NCI-H748 treated with DMSO at 0.1 percent for 48 hours (cell line): ENCODE measurements at regions not wholly inside any gene's neighbourhood (a gene's known extent, or its start where the extent isn't known, plus 50 kb on each side); places are given as distances from the start of the nearest gene placed in this dataset.
A peak's percentile ranks its signal among the peaks of the same experiment; 100 is the strongest.

Source experiments
- DNase-seq: peaks from one replicate; lab custom pipeline; 2025; lab: John Stamatoyannopoulos, UW

GRCh38 chr10:107813451-107814162, 649.1 kb upstream of the SORCS1 start:
- DNase-seq = no peak

- no peak for DNase-seq
These were observed 645.4 kb upstream of the SORCS1 start for GRCh38 chr10:107809889-107810288.

- DNase-seq = no peak
These were observed 643.3 kb upstream of the SORCS1 start for GRCh38 chr10:107807836-107808235.

- DNase-seq = no peak
These were observed 641.5 kb upstream of the SORCS1 start for GRCh38 chr10:107806026-107806425.

- no peak for DNase-seq
These were observed 639.0 kb upstream of the SORCS1 start for GRCh38 chr10:107803546-107803945.

GRCh38 chr10:107800061-107800460, 635.6 kb upstream of the SORCS1 start:
- no peak for DNase-seq

- no peak for DNase-seq
These were observed 625.8 kb upstream of the SORCS1 start for GRCh38 chr10:107790271-107790670.

GRCh38 chr10:107771066-107771465, 606.6 kb upstream of the SORCS1 start:
- no peak for DNase-seq

GRCh38 chr10:107767185-107767584, 602.7 kb upstream of the SORCS1 start:
- DNase-seq = no peak

GRCh38 chr10:107754814-107755213, 590.3 kb upstream of the SORCS1 start:
- no peak for DNase-seq

- DNase-seq = no peak
These were observed 584.7 kb upstream of the SORCS1 start for GRCh38 chr10:107749235-107749634.

GRCh38 chr10:107747851-107748250, 583.3 kb upstream of the SORCS1 start:
- DNase-seq = no peak

- DNase-seq = no peak
These were observed 577.5 kb upstream of the SORCS1 start for GRCh38 chr10:107741971-107742370.

GRCh38 chr10:107740962-107741690, 576.6 kb upstream of the SORCS1 start:
- DNase-seq = no peak

GRCh38 chr10:107739951-107740350, 575.4 kb upstream of the SORCS1 start:
- DNase-seq = no peak

GRCh38 chr10:107733328-107734130, 569.0 kb upstream of the SORCS1 start:
- no peak for DNase-seq

GRCh38 chr10:107732045-107732444, 567.5 kb upstream of the SORCS1 start:
- DNase-seq = no peak

- no peak for DNase-seq
These were observed 564.3 kb upstream of the SORCS1 start for GRCh38 chr10:107728807-107729206.

- DNase-seq = peak; percentile 1
These were observed 563.3 kb upstream of the SORCS1 start for GRCh38 chr10:107727767-107728317.

GRCh38 chr10:107718864-107719263, 554.4 kb upstream of the SORCS1 start:
- no peak for DNase-seq

- DNase-seq = no peak
These were observed 552.5 kb upstream of the SORCS1 start for GRCh38 chr10:107717046-107717445.

GRCh38 chr10:107715565-107715964, 551.1 kb upstream of the SORCS1 start:
- DNase-seq = no peak
